HG02870 (cell line): ENCODE measurements at regions not wholly inside any gene's neighbourhood (a gene's known extent, or its start where the extent isn't known, plus 50 kb on each side); places are given as distances from the start of the nearest gene placed in this dataset.

Experiments
- ATAC-seq: cut with Tn5 transposase; IDR thresholded peaks from one replicate; pipeline ENCODE4 v1.9.1; 2021; ENCODE audit warnings: mild to moderate bottlenecking, moderate library complexity; ENCODE audit not compliant: unreplicated experiment

DNA sequence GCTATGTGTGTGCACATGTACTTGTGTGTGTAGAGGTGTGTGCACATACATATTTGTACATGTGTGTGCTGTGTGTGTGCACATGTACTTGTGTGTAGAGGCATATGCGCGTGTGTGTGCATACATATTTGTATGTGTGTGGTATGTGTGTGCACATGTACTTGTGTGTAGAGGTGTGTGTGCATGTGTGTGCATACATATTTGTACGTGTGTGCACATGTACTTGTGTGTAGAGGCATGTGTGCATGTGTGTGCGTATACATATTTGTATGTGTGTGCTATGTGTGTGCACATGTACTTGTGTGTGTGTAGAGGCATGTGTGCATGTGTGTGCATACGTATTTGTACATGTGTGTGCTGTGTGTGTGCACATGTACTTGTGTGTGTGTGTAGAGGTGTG lies 291.9 kb downstream of the AJAP1 start:
- no peak for ATAC-seq

GRCh38 chr1:4944911-4945310 lies 290.5 kb downstream of the AJAP1 start:
- no peak for ATAC-seq

- ATAC-seq, result no peak
These were observed 289.7 kb downstream of the AJAP1 start for GRCh38 chr1:4944072-4944471.

- no peak for ATAC-seq
These were observed 284.9 kb downstream of the AJAP1 start for GRCh38 chr1:4939266-4939665.

DNA sequence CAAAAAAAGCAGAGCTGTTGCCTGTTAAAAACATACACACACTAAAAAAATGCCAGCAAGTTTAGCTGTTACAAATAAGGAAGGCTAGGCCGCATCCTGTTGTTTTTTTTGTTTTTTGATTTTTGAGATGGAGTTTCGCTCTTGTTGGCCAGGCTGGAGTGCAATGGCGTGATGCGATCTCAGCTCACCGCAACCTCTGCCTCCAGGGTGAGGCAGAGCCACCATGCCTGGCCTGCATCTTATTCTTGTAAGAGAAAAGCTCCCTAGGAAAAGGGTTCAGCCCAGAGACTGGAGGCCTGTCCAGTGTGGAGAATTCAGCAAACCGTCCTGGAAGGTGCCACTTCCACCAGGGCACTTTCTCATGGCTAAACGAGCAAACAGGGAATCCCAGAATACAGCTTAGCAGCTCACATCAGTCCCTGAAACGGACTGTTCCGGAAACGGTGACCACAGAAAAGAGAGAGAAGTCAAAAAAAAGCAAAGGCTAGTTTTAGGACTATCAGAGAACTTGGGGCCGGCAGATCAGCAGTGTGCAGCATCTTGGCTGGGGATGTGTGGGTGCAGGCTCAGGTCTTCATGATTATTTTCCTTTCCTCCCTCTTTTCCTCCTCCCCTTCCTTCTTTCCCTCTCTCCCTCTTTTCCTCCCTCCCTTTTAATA lies 283.6 kb downstream of the AJAP1 start:
- no peak for ATAC-seq

GRCh38 chr1:4935807-4936206 lies 281.4 kb downstream of the AJAP1 start:
- ATAC-seq, result no peak

GRCh38 chr1:4933232-4933631 lies 278.8 kb downstream of the AJAP1 start:
- ATAC-seq, result no peak

- no peak for ATAC-seq
These were observed 278.1 kb downstream of the AJAP1 start for GRCh38 chr1:4932311-4933030.

DNA sequence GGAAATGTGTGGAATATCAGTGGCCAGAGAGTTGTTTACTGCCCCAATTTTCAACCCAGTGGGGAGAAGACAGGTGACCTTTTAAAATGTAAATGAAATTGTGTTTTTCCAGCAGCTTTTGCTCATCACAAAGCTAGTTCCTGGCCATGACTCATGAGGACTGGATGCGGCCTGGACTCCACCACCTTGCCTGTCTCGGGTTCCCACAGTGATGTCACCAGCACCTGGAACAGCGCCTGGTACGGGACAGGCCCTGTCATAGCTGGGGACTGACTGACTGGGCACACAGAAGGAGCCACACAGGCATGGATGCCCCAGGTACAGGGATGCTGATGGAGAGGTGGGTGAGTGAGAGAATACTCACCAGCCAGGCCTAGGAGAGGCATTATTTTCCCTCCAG lies 277.1 kb downstream of the AJAP1 start:
- ATAC-seq, result no peak

DNA sequence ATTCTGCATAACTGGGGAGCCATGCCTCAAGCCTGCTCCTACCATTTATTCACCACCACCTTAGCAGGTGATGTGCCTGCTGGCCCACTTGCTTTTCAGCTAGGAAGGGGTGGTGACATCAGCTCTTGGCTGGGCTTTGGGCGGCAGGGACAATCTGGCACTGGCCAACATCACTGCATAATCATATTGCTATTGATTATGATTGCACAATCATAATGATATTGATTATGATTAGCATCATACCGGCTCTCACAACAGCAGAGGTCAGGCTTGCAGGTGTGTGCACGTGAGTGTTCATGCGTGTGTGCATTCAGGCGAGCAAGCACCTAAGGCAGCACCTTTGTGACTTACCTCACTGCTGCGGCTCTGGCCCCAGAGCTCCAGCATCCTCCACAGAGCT lies 273.8 kb downstream of the AJAP1 start:
- ATAC-seq, result no peak

GRCh38 chr1:4924356-4924755 lies 269.9 kb downstream of the AJAP1 start:
- no peak for ATAC-seq

- no peak for ATAC-seq
These were observed 262.2 kb downstream of the AJAP1 start for GRCh38 chr1:4916610-4917009.

DNA sequence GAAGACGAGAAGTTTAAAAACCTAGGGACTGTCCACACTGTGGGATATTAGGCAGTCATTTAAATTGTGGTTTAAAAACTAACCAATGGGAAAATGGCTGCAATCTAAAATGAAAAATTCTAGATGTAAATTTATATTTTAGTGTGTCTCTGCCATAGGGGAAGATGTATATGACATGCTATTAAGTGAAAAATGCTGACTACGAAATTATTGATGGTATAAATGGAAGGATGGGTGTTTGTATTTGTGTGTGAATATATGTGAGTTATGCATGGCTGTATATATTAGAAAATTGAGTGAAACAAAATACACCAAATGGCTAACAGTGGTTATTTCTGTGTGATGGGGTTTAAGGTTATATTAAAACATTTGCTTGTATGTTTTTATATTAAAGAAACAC lies 260.7 kb downstream of the AJAP1 start:
- ATAC-seq, result no peak

DNA sequence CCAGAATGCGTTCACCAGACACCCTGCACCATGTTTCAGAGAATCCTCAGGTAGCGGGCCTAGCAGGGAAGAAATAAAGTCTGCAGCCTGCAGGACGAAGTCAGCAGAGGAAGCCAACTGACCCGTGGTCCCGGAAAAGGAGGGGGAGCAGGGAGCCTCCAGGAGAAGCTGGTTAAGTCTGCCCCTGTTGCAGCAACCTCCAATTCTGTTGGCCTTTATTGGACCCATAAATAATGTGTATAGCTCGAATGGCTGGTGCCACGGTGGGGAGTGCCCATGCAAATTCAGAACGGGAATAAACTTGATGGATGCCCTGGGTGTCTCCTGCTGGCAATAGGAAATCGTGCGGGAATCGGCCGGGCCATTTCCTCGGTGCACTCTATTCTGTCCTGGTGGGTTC lies 254.1 kb downstream of the AJAP1 start:
- no peak for ATAC-seq

DNA sequence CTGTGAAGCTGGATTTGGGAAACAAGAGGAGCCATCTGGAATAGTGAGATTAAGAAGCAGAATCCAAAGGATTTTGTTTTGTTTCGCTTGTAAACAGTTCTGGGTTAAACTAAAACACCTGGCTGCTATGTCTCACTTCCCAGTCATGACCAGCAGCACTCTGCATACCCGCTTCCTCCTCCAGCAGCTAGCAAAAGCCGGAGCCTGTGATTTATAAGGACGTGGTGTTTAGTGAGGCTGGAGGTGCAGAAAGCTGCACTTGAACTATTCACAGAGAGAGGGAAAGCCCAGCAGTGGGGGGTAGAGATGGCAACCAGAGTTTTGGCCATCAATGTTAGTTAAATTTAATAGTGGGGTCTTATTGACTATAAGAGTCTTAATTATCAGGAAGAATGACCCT lies 240.2 kb downstream of the AJAP1 start:
- ATAC-seq, result no peak

- ATAC-seq, result no peak
These were observed 226.2 kb downstream of the AJAP1 start for GRCh38 chr1:4880626-4881025.

DNA sequence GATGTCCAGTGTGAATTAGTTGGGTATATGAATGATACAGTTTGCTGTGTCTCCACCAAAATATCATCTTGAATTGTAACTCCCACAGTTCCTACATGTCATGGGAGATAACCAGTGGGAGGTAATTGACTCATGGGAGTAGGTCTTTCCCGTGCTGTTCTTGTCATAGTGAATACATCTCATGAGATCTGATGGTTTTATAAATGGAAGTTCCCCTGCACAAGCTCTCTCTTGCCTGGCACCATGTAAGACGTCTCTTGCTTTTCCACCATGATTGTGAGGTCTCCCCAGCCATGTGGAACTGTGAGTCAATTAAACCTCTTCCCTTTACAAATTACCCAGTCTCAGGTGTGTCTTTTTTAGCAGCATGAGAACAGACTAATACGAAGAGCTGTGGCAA lies 223.0 kb downstream of the AJAP1 start:
- ATAC-seq, result no peak

GRCh38 chr1:4871373-4871772 lies 217.0 kb downstream of the AJAP1 start:
- ATAC-seq, result no peak

DNA sequence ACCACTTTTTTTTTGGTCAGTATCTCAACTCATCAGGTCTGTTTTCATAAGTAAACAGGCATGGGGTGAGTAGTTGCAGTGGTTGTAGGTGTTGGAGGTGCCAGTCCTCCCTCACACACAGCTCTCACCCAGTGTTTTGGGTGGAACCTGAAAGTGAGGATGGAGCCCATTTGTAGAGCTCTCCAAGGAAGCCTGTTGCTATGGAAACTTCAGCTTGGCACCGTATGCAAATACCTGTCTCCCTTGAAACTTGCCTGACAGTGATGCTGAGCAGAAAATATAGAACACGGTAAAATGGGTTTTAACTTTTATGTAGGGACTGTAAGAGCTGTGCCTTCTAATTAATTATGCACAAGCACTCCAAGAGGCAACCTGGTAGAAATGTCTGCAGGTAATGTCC lies 214.1 kb downstream of the AJAP1 start:
- ATAC-seq, result no peak

DNA sequence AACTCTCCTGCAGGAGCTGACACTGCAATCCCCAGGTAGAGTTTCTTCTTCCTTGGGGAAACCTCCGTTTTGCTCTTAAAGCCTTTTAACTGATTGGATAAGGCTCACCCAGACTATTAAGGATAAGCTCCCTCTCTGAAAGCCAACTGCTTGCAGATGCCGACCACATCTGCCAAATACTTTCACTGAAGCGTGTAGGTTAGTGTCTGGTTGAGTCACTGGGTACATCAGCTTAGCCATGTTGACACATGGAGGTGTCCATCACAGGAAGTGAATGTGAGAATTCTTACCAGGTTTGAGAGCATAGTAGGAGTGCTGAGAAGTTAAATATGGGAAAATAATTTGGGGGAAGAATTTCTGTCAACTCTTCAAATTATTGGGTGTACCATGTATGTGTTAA lies 202.0 kb downstream of the AJAP1 start:
- ATAC-seq, result no peak

DNA sequence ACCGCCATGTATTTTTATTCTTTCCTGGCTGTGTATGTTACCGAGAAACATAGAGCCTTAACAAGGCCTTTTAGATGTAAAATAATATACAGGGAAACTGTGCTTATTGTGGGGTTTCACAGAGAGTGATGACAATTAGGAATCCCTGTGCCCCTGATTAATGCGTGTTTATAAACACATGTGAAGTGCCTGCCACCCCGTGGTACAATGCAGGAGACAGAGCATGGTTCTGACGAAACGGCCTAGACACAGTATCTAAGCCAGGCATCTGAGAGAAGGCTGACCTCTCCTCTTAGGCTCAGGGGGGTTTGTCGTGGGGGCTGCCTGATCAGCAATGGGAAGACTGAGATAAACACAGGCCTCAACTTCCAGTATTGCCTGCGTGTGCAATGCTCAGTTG lies 200.0 kb downstream of the AJAP1 start:
- ATAC-seq, result no peak

GRCh38 chr1:4853904-4854303 lies 199.5 kb downstream of the AJAP1 start:
- ATAC-seq, result no peak
